ENCODE measurements at regions not wholly inside any gene's neighbourhood (a gene's known extent, or its start where the extent isn't known, plus 50 kb on each side); places are given as distances from the start of the nearest gene placed in this dataset.
A peak's percentile ranks its signal among the peaks of the same experiment; 100 is the strongest.

- Histone ChIP-seq H3K36me3 (ENCODE audit: low read length) (no peaks in the 10 kb centered on the region), H3K9me2 (replicated peaks; ENCODE audit: insufficient read depth, low read length) (no peaks in the 10 kb centered on the region), H3K27ac (ENCODE audit: low read depth, low read length) (no peak overlapping the region), H2AFZ (ENCODE audit: low read depth, low read length, severe bottlenecking) (no peak overlapping the region), H3F3A (ENCODE audit: insufficient read depth) (no peaks in the 10 kb centered on the region), H3K4me2 (ENCODE audit: low read depth, low read length, poor library complexity, severe bottlenecking) (no peak overlapping the region), H3K79me2 (ENCODE audit: insufficient read depth, low read length) (no peaks in the 10 kb centered on the region), H3K4me3 (ENCODE audit: insufficient read depth, low read length, poor library complexity, severe bottlenecking) (no peak overlapping the region), H3K9ac (ENCODE audit: low read length) (no peak overlapping the region), H3K27me3 (ENCODE audit: low read length) (no peaks in the 10 kb centered on the region), H3K9me3 (ENCODE audit: insufficient read depth, low read length) (no peaks in the 10 kb centered on the region), H4K20me1 (ENCODE audit: low read depth, low read length) (no peaks in the 10 kb centered on the region)
- TF ChIP-seq EZH2phosphoT487 (conservative IDR thresholded peaks at IDR 0.05; ENCODE audit: low read length) (no peak), CTCF (IDR thresholded peaks at IDR 0.05; ENCODE audit: insufficient read depth, low read length, poor library complexity, severe bottlenecking) (no peak)
Measured at GRCh38 chr11:69887841-69888427, 68.7 kb upstream of the FGF3 start.

DNA sequence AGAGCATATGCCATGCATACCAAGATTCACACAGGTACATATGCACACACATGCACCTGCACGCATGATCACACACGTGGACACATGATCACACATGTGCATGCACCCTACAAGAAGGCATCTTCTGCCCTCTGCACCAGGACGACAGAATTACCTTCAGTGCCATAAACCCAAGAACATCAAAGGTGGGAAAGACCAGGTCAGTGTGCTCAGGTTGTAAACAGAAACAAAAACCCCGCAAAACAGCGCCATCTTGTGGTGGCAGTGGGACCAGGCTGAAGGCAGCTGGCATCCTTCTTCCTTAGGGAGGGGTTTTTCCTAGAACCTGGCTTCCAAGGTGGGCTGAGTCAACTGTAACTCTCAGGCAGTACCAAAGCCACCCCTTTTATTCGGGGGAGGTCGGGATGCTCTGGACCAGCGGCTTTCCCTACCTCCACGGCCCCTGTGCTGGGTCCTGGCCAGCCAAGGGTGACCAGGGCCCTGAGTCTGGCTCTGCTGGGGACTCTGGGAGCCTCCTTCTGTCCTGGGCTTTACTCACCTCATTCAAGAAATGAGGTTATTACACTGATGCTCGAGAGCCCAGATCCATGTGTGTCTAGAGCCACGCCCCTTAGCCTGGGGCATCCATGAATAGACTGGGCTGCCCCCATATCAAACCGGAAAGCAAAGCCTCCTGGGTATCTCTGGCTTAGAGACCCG lies 69.4 kb upstream of the FGF3 start:
- H4K20me1 ChIP-seq (ENCODE audit: low read depth, low read length): no peaks in the 10 kb centered on the region
- no peak overlapping the region for H2AFZ ChIP-seq (ENCODE audit: low read depth, low read length, severe bottlenecking)
- no peaks in the 10 kb centered on the region for H3K27me3 ChIP-seq (ENCODE audit: low read length)
- TF ChIP-seq CTCF (IDR thresholded peaks at IDR 0.05; ENCODE audit: insufficient read depth, low read length, poor library complexity, severe bottlenecking) (peak; percentile 92), EZH2phosphoT487 (conservative IDR thresholded peaks at IDR 0.05; ENCODE audit: low read length) (no peak)
- H3K4me2 ChIP-seq (ENCODE audit: low read depth, low read length, poor library complexity, severe bottlenecking): no peak overlapping the region
- H3F3A ChIP-seq (ENCODE audit: insufficient read depth): no peaks in the 10 kb centered on the region
- H3K9me3 ChIP-seq (ENCODE audit: insufficient read depth, low read length): no peaks in the 10 kb centered on the region
- H3K27ac ChIP-seq (ENCODE audit: low read depth, low read length): no peak overlapping the region
- H3K4me3 ChIP-seq (ENCODE audit: insufficient read depth, low read length, poor library complexity, severe bottlenecking): no peak overlapping the region
- H3K9ac ChIP-seq (ENCODE audit: low read length): no peak overlapping the region
- H3K9me2 ChIP-seq (replicated peaks; ENCODE audit: insufficient read depth, low read length): no peaks in the 10 kb centered on the region
- H3K36me3 ChIP-seq (ENCODE audit: low read length): no peaks in the 10 kb centered on the region
- H3K79me2 ChIP-seq (ENCODE audit: insufficient read depth, low read length): no peaks in the 10 kb centered on the region

GRCh38 chr11:69889400-69890318 lies 70.4 kb upstream of the FGF3 start:
- Histone ChIP-seq H2AFZ (ENCODE audit: low read depth, low read length, severe bottlenecking) (no peak overlapping the region), H3K27me3 (ENCODE audit: low read length) (no peaks in the 10 kb centered on the region), H3K4me2 (ENCODE audit: low read depth, low read length, poor library complexity, severe bottlenecking) (no peak overlapping the region), H3K9me3 (ENCODE audit: insufficient read depth, low read length) (no peaks in the 10 kb centered on the region), H3K4me3 (ENCODE audit: insufficient read depth, low read length, poor library complexity, severe bottlenecking) (no peak overlapping the region), H3K36me3 (ENCODE audit: low read length) (no peaks in the 10 kb centered on the region), H3K9me2 (replicated peaks; ENCODE audit: insufficient read depth, low read length) (no peaks in the 10 kb centered on the region), H3K79me2 (ENCODE audit: insufficient read depth, low read length) (no peaks in the 10 kb centered on the region), H4K20me1 (ENCODE audit: low read depth, low read length) (no peaks in the 10 kb centered on the region), H3K9ac (ENCODE audit: low read length) (no peak overlapping the region), H3K27ac (ENCODE audit: low read depth, low read length) (no peak overlapping the region), H3F3A (ENCODE audit: insufficient read depth) (no peaks in the 10 kb centered on the region)
- TF ChIP-seq CTCF (IDR thresholded peaks at IDR 0.05; ENCODE audit: insufficient read depth, low read length, poor library complexity, severe bottlenecking): no peak
- TF ChIP-seq EZH2phosphoT487 (conservative IDR thresholded peaks at IDR 0.05; ENCODE audit: low read length): no peak
